ENCODE measurements at regions not wholly inside any gene's neighbourhood (a gene's known extent, or its start where the extent isn't known, plus 50 kb on each side); places are given as distances from the start of the nearest gene placed in this dataset.

GRCh38 chr7:22569586-22570321 lies 69.8 kb upstream of the STEAP1B start:
- no peak overlapping the region for H3K27ac Mint-ChIP-seq
- TF ChIP-seq CTCF (IDR thresholded peaks at IDR 0.05; ENCODE audit: unreplicated experiment) = no peak
- no peaks in the 10 kb centered on the region for H3K27me3 Mint-ChIP-seq (ENCODE audit: low read depth)
- H3K4me1 Mint-ChIP-seq = peaks cover 4% of the 10 kb centered on the region
- no peak for DNase-seq (ENCODE audit: low spot score in 2 of 2, unreplicated experiment in 2 of 2)
- no peaks in the 10 kb centered on the region for H3K36me3 Mint-ChIP-seq
- no peak overlapping the region for H3K4me3 Mint-ChIP-seq
- H3K9me3 Mint-ChIP-seq = no peaks in the 10 kb centered on the region

DNA sequence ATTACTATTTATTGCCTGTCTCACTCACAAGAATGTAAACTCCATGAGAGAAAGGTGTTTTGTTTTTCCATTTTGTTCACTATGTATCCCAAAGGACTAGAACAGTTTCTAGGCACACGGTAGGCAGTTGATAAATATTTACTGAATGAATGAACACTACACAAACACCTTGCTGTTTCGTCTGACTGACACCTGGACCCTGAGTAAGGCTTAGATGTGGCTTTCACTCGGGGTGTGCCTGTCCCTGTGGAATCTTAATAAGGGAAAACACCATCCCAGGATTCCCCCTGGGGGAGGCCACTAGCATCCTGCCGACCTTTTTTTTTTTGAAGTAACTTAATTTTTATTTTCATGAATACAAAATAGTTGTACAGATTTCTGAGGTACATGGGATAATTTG lies 66.6 kb upstream of the STEAP1B start:
- H3K4me1 Mint-ChIP-seq = peaks cover 20% of the 10 kb centered on the region
- no peak overlapping the region for H3K4me3 Mint-ChIP-seq
- TF ChIP-seq CTCF (IDR thresholded peaks at IDR 0.05; ENCODE audit: unreplicated experiment) = no peak
- no peaks in the 10 kb centered on the region for H3K9me3 Mint-ChIP-seq
- no peaks in the 10 kb centered on the region for H3K36me3 Mint-ChIP-seq
- DNase-seq (ENCODE audit: low spot score in 2 of 2, unreplicated experiment in 2 of 2) = no peak
- H3K27ac Mint-ChIP-seq = no peak overlapping the region
- H3K27me3 Mint-ChIP-seq (ENCODE audit: low read depth) = no peaks in the 10 kb centered on the region

DNA sequence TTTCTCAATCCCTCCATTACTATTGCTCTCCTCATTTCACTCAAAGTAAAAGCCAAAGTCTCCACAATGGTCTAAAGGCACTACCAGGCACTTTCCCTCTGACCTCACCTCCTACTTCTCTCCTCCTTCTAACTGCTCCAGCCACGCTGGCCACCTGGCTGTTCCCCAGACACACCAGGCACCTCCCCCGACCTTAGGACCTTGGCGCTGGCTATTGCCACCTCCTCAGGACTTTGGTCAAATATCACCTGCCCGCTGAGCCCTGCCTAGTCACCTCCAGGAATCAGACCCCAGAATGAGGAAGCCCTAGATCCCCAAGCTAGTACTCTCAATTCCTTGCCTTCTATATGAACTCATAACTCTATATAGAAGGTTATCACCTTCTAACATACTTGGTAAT lies 66.2 kb upstream of the STEAP1B start:
- H3K4me1 Mint-ChIP-seq = peaks cover 24% of the 10 kb centered on the region
- no peak overlapping the region for H3K27ac Mint-ChIP-seq
- no peaks in the 10 kb centered on the region for H3K36me3 Mint-ChIP-seq
- H3K9me3 Mint-ChIP-seq = no peaks in the 10 kb centered on the region
- H3K4me3 Mint-ChIP-seq = no peak overlapping the region
- no peaks in the 10 kb centered on the region for H3K27me3 Mint-ChIP-seq (ENCODE audit: low read depth)
- no peak for DNase-seq (ENCODE audit: low spot score in 2 of 2, unreplicated experiment in 2 of 2)
- TF ChIP-seq CTCF (IDR thresholded peaks at IDR 0.05; ENCODE audit: unreplicated experiment) = no peak

DNA sequence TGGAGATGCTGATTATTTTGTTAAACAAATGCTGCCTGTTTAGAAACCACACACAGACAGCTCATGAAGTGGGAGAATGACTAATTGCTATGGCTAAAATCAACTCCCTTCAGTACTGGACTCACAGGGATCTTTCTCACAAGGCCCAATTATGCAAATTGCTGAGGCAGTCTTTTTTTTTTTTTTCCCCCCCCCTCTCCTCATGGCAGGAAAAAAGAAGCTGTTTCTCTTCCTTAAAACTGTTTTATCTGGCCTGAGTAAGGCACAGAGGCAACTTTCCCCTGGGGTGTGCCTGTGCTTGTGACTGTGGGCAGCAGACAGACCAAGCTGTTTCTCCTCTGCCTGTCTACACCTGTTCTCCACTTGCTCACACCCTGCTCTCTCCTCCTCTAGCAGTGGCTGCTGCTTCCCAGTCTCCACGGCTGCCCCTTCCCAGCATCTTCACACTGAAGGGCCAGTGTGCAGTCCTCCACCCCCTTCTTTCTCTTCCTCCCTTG lies 65.4 kb upstream of the STEAP1B start:
- Mint-ChIP-seq H3K27ac (no peak overlapping the region), H3K4me1 (peaks cover 25% of the 10 kb centered on the region)

GRCh38 chr7:22564511-22565045 lies 64.6 kb upstream of the STEAP1B start:
- Mint-ChIP-seq H3K27ac (no peak overlapping the region), H3K36me3 (no peaks in the 10 kb centered on the region), H3K4me1 (peaks cover 29% of the 10 kb centered on the region), H3K27me3 (ENCODE audit: low read depth) (no peaks in the 10 kb centered on the region), H3K9me3 (no peaks in the 10 kb centered on the region), H3K4me3 (no peak overlapping the region)
- no peak for TF ChIP-seq CTCF (IDR thresholded peaks at IDR 0.05; ENCODE audit: unreplicated experiment)
- no peak for DNase-seq (ENCODE audit: low spot score in 2 of 2, unreplicated experiment in 2 of 2)

More for the DNA sequence above, 65.4 kb upstream of the STEAP1B start:
- DNase-seq (ENCODE audit: low spot score in 2 of 2, unreplicated experiment in 2 of 2) = no peak
- no peak for TF ChIP-seq CTCF (IDR thresholded peaks at IDR 0.05; ENCODE audit: unreplicated experiment)
- H3K4me3 Mint-ChIP-seq = no peak overlapping the region
- H3K36me3 Mint-ChIP-seq = no peaks in the 10 kb centered on the region
- no peaks in the 10 kb centered on the region for H3K27me3 Mint-ChIP-seq (ENCODE audit: low read depth)
- H3K9me3 Mint-ChIP-seq = no peaks in the 10 kb centered on the region
